ENCODE measurements at regions not wholly inside any gene's neighbourhood (a gene's known extent, or its start where the extent isn't known, plus 50 kb on each side); places are given as distances from the start of the nearest gene placed in this dataset.

DNA sequence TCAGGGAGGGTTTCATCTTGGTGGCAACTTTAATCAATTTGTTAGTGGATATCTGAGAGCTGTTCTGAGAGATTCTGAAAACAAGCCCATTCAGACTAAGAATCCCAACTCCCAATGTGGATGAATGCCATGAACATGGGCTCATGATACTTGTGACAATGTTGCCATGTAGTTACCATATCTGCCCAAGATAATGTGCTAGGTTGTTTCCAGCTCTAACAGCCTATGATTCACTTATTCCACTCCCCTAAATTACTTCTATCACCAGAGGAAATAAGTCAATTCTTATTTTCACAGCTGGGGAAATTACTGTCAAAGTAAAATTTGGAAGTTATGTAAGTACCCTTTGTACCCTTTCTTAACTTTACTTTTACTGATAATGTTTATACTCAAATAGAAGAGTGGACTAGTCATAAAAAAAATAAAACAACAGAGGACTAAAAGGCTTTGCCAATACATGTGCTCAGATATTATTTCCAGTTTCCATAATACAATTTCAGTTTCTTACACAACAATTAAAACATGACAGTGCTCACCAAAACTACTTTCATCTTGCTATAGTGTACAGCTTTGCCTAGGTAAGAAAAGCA lies 1101.7 kb upstream of the INTU start:
- TF ChIP-seq, protein P1, sequence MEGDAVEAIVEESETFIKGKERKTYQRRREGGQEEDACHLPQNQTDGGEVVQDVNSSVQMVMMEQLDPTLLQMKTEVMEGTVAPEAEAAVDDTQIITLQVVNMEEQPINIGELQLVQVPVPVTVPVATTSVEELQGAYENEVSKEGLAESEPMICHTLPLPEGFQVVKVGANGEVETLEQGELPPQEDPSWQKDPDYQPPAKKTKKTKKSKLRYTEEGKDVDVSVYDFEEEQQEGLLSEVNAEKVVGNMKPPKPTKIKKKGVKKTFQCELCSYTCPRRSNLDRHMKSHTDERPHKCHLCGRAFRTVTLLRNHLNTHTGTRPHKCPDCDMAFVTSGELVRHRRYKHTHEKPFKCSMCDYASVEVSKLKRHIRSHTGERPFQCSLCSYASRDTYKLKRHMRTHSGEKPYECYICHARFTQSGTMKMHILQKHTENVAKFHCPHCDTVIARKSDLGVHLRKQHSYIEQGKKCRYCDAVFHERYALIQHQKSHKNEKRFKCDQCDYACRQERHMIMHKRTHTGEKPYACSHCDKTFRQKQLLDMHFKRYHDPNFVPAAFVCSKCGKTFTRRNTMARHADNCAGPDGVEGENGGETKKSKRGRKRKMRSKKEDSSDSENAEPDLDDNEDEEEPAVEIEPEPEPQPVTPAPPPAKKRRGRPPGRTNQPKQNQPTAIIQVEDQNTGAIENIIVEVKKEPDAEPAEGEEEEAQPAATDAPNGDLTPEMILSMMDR (conservative IDR thresholded peaks at IDR 0.05 in 1 of 2, IDR thresholded peaks at IDR 0.05 in 1 of 2; ENCODE audit: low read depth in 1 of 2, low read length in 2 of 2) = no peak
- TF ChIP-seq EZH2 (IDR thresholded peaks at IDR 0.05; ENCODE audit: low read length, missing control alignments) = no peak

All from fibroblast of lung (primary cell).